HepG2 (cell line): ENCODE measurements at regions not wholly inside any gene's neighbourhood (a gene's known extent, or its start where the extent isn't known, plus 50 kb on each side); places are given as distances from the start of the nearest gene placed in this dataset.

Source experiments
- ATAC-seq: fragments of 200-7000 bp; cut with Tn5 transposase; 3 replicates; pipeline ENCODE4 v1.9.1; 2020; ENCODE audit warnings: mild to moderate bottlenecking, moderate library complexity
- BruUV-seq: library from RNA; stranded (reverse); fragments of 400-500 nt; replicated peaks from 2 replicates; lab custom pipeline; 2021; lab: Mats Ljungman, UMichigan
- CTCF ChIA-PET: fragments of 300-600 bp; formaldehyde crosslinking; extraction: SDS; loops from one replicate; lab custom pipeline; 2021; ENCODE audit warnings: low total read pairs, inconsistent platforms, low intra/inter-chr PET ratio; lab: Yijun Ruan, JAX
- POLR2A ChIA-PET: fragments of 350-600 bp; sonication (Branson Sonifier 250); formaldehyde crosslinking; loops from one replicate; lab custom pipeline; 2020; ENCODE audit warnings: antibody characterized with exemption, inconsistent platforms; lab: Yijun Ruan, JAX
- DNase-seq: peaks from one replicate; pipeline ENCODE4 v3.0.0-alpha.2; 2015; ENCODE audit warnings: low spot score
- FAIRE-seq: peaks from 3 replicates; lab custom pipeline; 2011; peaks lifted over from hg19 to GRCh38; lab: Jason Lieb, UNC
- H2AFZ ChIP-seq: one replicate; pipeline ENCODE4 v1.6.1; 2011; ENCODE audit warnings: low read length, inconsistent platforms
- H3K27ac ChIP-seq: fragments of 300-600 bp; 3 replicates; pipeline ENCODE4 v1.8.0; 2011; ENCODE audit warnings: mixed run types, mild to moderate bottlenecking, mixed read lengths, low read length, inconsistent platforms; ENCODE audit not compliant: insufficient read depth; ENCODE audit errors: extremely low read length
- H3K27me3 ChIP-seq, 2 experiments: fragments of 200-600 bp in 1 of 2; 2 replicates in 1 of 2; 3 replicates in 1 of 2; pipeline versions ENCODE4 v1.6.0 to v1.8.0; 2011; ENCODE audit warnings: low read length in 2 of 2, mild to moderate bottlenecking in 2 of 2, moderate library complexity in 2 of 2, inconsistent platforms in 1 of 2; ENCODE audit not compliant: insufficient read depth in 2 of 2, control insufficient read depth in 1 of 2
- H3K36me3 ChIP-seq, 2 experiments: fragments of 200-600 bp in 1 of 2; replicated peaks in 1 of 2; 2 replicates in 1 of 2; 3 replicates in 1 of 2; pipeline versions ENCODE4 v1.5.1 to v1.8.0; 2011; ENCODE audit warnings: low read length in 2 of 2, inconsistent platforms in 1 of 2; ENCODE audit not compliant: insufficient read depth in 2 of 2, control insufficient read depth in 1 of 2
- H3K4me1 ChIP-seq: 2 replicates; pipeline ENCODE4 v1.5.1; 2012; ENCODE audit warnings: low read length, inconsistent platforms; ENCODE audit not compliant: insufficient read depth
- H3K4me2 ChIP-seq: 2 replicates; pipeline ENCODE4 v1.6.0; 2011; ENCODE audit warnings: low read depth, low read length, inconsistent platforms
- H3K4me3 ChIP-seq, 3 experiments: fragments of 200-600 bp in 1 of 3; sonication (generic), shearing (Covaris generic) in 1 of 3; replicated peaks in 1 of 3; 2 replicates each; pipeline ENCODE4 v1.5.1; 2011 to 2016; ENCODE audit warnings: low read length in 3 of 3, inconsistent platforms in 2 of 3, low read depth in 2 of 3, mild to moderate bottlenecking in 2 of 3, control low read depth in 1 of 3, mixed read lengths in 1 of 3; ENCODE audit not compliant: insufficient read depth in 1 of 3
- H3K79me2 ChIP-seq: one replicate; pipeline ENCODE4 v1.6.1; 2011; ENCODE audit warnings: low read length, inconsistent platforms; ENCODE audit not compliant: insufficient read depth
- H3K9ac ChIP-seq: 2 replicates; pipeline ENCODE4 v1.6.0; 2011; ENCODE audit warnings: mild to moderate bottlenecking, low read depth, low read length, inconsistent platforms; ENCODE audit not compliant: insufficient read depth
- H3K9me3 ChIP-seq: 2 replicates; pipeline ENCODE4 v1.5.1; 2012; ENCODE audit warnings: mild to moderate bottlenecking, low read length
- H4K20me1 ChIP-seq: 2 replicates; pipeline ENCODE4 v1.6.0; 2011; ENCODE audit warnings: inconsistent platforms, mild to moderate bottlenecking, low read length, moderate library complexity; ENCODE audit not compliant: insufficient read depth
- ARNT2 ChIP-seq: sonication (generic); formaldehyde crosslinking; IDR thresholded peaks from 2 replicates; pipeline ENCODE4 v1.8.0; 2022; ENCODE audit warnings: mild to moderate bottlenecking, low read depth, missing genetic modification reagents, moderate library complexity
- FOXA3 ChIP-seq: IDR thresholded peaks from 2 replicates; pipeline ENCODE4 v1.6.1; 2016; ENCODE audit warnings: missing genetic modification reagents, missing compliant biosample characterization
- JARID2 ChIP-seq: sonication (generic); formaldehyde crosslinking; IDR thresholded peaks from 2 replicates; pipeline ENCODE4 v1.8.1; 2023; ENCODE audit warnings: missing genetic modification reagents, inconsistent platforms; ENCODE audit not compliant: insufficient replicate concordance
- KAT2B ChIP-seq: fragments of 150-350 bp; IDR thresholded peaks from 2 replicates; pipeline ENCODE4 v1.6.1; 2014; ENCODE audit warnings: low read depth, low read length, borderline replicate concordance
- SATB2 ChIP-seq: sonication (generic); formaldehyde crosslinking; IDR thresholded peaks from 2 replicates; pipeline ENCODE4 v1.5.0; 2020; ENCODE audit warnings: missing genetic modification reagents
- SP4 ChIP-seq: sonication (generic); formaldehyde crosslinking; IDR thresholded peaks from 2 replicates; pipeline ENCODE4 v1.8.1; 2023; ENCODE audit warnings: mild to moderate bottlenecking, missing genetic modification reagents
- SP5 ChIP-seq: IDR thresholded peaks from 2 replicates; pipeline ENCODE4 v1.6.1; 2016; ENCODE audit warnings: low read depth, borderline replicate concordance
- TBX3 ChIP-seq: fragments of 450-650 bp; IDR thresholded peaks from 2 replicates; pipeline ENCODE4 v1.6.1; 2017; ENCODE audit warnings: antibody characterized with exemption, mild to moderate bottlenecking, inconsistent platforms, borderline replicate concordance
- THAP7 ChIP-seq: sonication (generic); formaldehyde crosslinking; IDR thresholded peaks from 2 replicates; pipeline ENCODE4 v1.8.1; 2023; ENCODE audit warnings: mild to moderate bottlenecking, missing genetic modification reagents
- YY1 ChIP-seq: IDR thresholded peaks from 2 replicates; pipeline ENCODE4 v1.6.1; 2011; ENCODE audit warnings: low read length, low read depth, moderate library complexity, mild to moderate bottlenecking; ENCODE audit not compliant: insufficient read depth, insufficient replicate concordance
- ZNF30 ChIP-seq: sonication (generic); formaldehyde crosslinking; IDR thresholded peaks from 2 replicates; pipeline ENCODE4 v1.5.0; 2020; ENCODE audit warnings: mild to moderate bottlenecking, missing genetic modification reagents
- ZNF44 ChIP-seq: sonication (generic); formaldehyde crosslinking; IDR thresholded peaks from 2 replicates; pipeline ENCODE4 v1.5.1; 2020; ENCODE audit warnings: mild to moderate bottlenecking, missing genetic modification reagents
- ZNF674 ChIP-seq: sonication (generic); formaldehyde crosslinking; IDR thresholded peaks from 2 replicates; pipeline ENCODE4 v1.5.0; 2020; ENCODE audit warnings: low read depth, mild to moderate bottlenecking, missing genetic modification reagents
- in situ Hi-C: cut with HindIII; loops from 2 replicates; pipeline ENCODE4 v1.10.0; 2017; ENCODE audit warnings: low pct_unique_long_range_greater_than_20kb; ENCODE audit not compliant: extremely low pct_ligation_motif_present
- intact Hi-C: fragments of 100-400 bp; cut with micrococcal nuclease; formaldehyde crosslinking; loops from one replicate; pipeline ENCODE4 v1.10.0; 2022; ENCODE audit not compliant: unreplicated experiment
- TF ChIP-seq, protein P1 (sequence below): sonication (generic); formaldehyde crosslinking; conservative IDR thresholded peaks from 2 replicates; pipeline ENCODE4 v1.8.0; 2022; ENCODE audit warnings: low read depth, missing genetic modification reagents

DNA sequence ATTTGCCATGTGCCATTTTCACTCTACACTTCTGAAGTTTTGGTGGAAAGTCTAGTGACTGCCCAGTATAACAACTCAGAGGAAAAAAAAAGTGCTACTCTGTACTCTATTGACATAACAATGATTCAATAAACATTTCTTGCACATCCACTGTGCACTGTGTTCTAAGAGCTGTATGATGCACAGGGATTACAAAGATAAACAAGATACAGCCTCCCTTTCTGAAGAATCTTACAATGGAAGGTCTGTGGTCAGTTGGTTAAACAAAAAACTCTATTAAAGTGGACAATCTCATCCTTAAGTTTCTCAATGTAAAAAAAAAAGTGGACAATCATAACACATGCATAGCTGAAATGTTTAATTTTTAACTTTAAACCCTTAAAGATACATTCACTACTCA is 105.7 kb upstream of the RASSF8 start:
- FAIRE-seq (no peak), ATAC-seq (no peak), DNase-seq (no peak)
- Histone ChIP-seq H2AFZ (no peak overlapping the region), H3K9me3 (no peaks in the 10 kb centered on the region), H4K20me1 (no peaks in the 10 kb centered on the region), H3K4me1 (no peaks in the 10 kb centered on the region), H3K27ac (no peak overlapping the region), H3K9ac (no peak overlapping the region), H3K27me3 (no peaks in the 10 kb centered on the region), H3K79me2 (no peaks in the 10 kb centered on the region), H3K4me3 (no peak overlapping the region), H3K4me2 (no peak overlapping the region), H3K36me3 (no peaks in the 10 kb centered on the region)
- ChIA-PET CTCF (no interaction called here), POLR2A (no interaction called here)
- intact Hi-C loops (no loop called here), in situ Hi-C loops (no loop called here)
- no peak for TF ChIP-seq YY1
- no peak for TF ChIP-seq KAT2B
- TF ChIP-seq ZNF44 (CRISPR knock-in tag), result no peak
- TF ChIP-seq ZNF674 (CRISPR knock-in tag), result no peak
- TF ChIP-seq TBX3, result no peak
- TF ChIP-seq ARNT2 (CRISPR knock-in tag), result no peak
- TF ChIP-seq THAP7, result no peak
- no peak for TF ChIP-seq SATB2 (CRISPR knock-in tag)
- no peak for TF ChIP-seq ZNF30 (CRISPR knock-in tag)
- no peak for TF ChIP-seq SP4 (CRISPR knock-in tag)
- TF ChIP-seq SP5, result no peak
- no peak for TF ChIP-seq FOXA3 (CRISPR knock-in tag)
- TF ChIP-seq JARID2, result no peak
- TF ChIP-seq, protein P1, sequence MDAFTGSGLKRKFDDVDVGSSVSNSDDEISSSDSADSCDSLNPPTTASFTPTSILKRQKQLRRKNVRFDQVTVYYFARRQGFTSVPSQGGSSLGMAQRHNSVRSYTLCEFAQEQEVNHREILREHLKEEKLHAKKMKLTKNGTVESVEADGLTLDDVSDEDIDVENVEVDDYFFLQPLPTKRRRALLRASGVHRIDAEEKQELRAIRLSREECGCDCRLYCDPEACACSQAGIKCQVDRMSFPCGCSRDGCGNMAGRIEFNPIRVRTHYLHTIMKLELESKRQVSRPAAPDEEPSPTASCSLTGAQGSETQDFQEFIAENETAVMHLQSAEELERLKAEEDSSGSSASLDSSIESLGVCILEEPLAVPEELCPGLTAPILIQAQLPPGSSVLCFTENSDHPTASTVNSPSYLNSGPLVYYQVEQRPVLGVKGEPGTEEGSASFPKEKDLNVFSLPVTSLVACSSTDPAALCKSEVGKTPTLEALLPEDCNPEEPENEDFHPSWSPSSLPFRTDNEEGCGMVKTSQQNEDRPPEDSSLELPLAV (CRISPR knock-in tag), result no peak
- no TSS peak for BruUV-seq
